SK-N-MC (cell line): ENCODE measurements at regions not wholly inside any gene's neighbourhood (a gene's known extent, or its start where the extent isn't known, plus 50 kb on each side); places are given as distances from the start of the nearest gene placed in this dataset.

ENCODE experiments used
- EZH2 ChIP-seq: fragments of 200-600 bp; sonication (generic); IDR thresholded peaks from one replicate; pipeline ENCODE4 v1.6.1; 2017; ENCODE audit warnings: antibody characterized with exemption
- POLR2AphosphoS5 ChIP-seq: IDR thresholded peaks from 2 replicates; pipeline ENCODE4 v1.6.1; 2012; ENCODE audit warnings: mild to moderate bottlenecking, low read depth, low read length, borderline replicate concordance

GRCh38 chr5:120236360-120236759 is 227.7 kb upstream of the PRR16 start:
- no peak for TF ChIP-seq POLR2AphosphoS5
- no peak for TF ChIP-seq EZH2
